HG03196 (cell line): ENCODE measurements at regions not wholly inside any gene's neighbourhood (a gene's known extent, or its start where the extent isn't known, plus 50 kb on each side); places are given as distances from the start of the nearest gene placed in this dataset.
"Not testable (repeated sequence)": the region's sequence is repeated elsewhere in the genome, so short reads cannot be mapped to it uniquely, and the experiment has no call there.

Source experiments
- ATAC-seq: cut with Tn5 transposase; IDR thresholded peaks from one replicate; pipeline ENCODE4 v1.9.1; 2021; ENCODE audit not compliant: unreplicated experiment

DNA sequence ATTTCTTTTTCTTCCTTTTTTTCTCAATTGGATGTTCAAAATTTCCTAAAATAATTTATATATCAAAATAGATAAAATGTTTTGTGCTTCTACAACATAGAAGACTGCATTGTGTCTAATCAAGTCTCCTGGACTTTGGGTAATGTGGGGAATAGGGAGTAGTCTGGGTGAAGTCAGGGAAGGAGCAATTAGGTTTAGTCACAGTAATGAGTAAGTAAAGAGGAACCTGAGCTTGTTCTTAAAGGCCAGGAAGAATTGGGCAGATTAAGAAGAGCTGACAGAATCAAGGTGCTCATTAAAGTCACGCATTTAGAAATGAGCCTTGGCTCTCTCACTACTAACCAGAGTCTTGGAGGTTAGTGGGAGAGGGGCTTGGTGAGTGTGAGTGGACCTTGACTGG lies 233.3 kb upstream of the SSTR1 start:
- no peak for ATAC-seq

DNA sequence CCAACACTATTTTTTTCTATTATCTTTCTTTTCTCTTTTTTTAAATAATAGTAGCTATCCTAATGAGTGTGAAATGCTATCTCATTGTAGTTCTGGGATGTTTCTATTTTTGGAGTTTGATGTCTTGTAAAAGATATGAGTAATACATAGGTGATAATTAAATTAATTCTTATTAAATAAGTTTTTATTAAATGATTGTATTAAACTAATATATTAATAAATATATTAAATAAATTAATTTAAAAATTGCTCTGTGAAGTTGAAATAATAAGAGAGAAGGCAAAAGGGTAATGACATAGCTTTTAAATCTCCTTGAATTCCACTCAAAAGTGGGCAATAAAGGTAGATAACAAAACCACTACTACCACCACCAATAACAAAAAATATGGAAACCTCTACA lies 230.2 kb upstream of the SSTR1 start:
- ATAC-seq, result no peak

DNA sequence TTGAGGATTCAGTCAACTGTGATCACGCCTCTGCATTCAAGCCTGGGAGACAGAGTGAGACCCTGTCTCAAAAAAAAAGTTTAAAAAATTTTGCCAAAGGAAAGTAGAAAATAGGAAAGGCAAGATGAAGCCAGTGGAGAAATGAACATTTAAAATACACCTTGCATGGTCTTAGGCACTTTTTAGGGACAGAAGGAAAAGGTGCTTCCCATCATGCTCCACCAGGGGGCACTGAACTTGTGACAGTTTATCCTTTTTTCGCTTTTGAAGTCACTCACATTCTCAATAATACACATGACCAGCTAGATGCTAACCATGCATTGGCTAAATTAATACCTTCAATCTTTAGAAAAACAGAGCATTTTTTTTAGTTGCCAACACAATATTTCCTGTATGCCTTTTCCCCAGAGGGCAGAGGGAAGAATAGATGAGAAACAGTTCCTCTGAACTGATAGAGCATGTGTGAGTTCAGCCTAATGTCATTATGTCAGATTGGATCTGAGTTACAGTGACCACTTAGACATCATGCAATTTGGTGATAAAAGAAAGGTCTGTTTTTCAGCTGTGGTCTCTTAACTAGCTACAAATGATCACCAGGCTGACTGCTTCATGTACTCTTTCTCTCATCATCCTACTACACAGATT lies 221.8 kb upstream of the SSTR1 start:
- no peak for ATAC-seq

DNA sequence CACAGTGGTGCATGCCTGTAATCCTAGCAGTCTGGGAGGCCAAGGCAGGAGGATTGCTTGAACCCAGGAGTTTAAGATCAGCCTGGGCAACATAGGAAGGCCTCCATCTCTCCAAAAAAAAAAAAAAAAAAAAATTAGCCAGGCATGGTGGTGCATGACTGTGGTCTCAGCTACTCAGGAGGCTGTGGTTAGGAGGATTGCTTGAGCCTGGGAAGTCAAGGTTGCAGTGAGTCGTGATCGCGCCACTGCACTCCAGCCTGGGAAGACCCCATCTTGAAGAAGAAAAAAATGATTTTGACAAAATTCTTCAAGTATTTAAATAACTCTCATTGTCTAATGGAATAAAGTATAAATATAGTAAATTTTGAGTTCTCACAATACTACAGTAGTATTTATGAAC lies 219.2 kb upstream of the SSTR1 start:
- ATAC-seq, result no peak

DNA sequence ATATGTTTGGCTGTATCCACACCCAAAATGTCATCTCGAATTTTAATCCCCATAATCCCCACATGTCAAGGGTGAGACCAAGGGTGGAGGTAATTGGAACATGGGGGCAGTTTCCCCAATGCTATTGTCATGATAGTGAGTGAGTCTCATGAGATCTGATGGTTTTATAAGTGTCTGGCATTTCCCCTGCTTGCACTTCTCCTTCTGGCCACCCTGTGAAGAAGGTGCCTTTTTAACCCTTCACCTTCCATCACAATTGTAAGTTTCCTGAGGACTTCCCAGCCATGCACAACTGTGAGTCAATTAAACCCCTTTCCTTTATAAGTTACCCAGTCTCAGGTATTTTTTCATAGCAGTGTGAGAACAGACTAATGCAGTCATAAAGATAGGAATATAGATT lies 216.7 kb upstream of the SSTR1 start:
- no peak for ATAC-seq

DNA sequence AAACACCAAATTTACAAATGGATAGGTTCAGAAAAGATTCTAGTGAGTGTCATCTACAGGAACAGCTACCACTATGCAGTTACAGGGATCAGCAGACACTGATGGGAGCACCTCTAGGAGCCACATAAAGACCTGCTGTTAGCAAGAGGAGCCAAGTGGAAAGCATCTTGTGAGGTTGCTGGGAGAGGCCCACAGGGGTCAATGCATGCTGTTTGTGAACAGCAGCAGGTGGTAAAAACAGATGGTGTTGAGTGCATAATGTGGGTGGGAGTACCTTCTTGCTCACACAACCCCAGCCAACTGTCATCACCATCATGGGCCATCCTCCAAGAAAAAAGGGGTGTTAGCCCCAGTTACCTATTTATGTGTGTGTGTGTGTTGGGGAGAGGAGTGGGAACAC lies 215.2 kb upstream of the SSTR1 start:
- ATAC-seq, result no peak

DNA sequence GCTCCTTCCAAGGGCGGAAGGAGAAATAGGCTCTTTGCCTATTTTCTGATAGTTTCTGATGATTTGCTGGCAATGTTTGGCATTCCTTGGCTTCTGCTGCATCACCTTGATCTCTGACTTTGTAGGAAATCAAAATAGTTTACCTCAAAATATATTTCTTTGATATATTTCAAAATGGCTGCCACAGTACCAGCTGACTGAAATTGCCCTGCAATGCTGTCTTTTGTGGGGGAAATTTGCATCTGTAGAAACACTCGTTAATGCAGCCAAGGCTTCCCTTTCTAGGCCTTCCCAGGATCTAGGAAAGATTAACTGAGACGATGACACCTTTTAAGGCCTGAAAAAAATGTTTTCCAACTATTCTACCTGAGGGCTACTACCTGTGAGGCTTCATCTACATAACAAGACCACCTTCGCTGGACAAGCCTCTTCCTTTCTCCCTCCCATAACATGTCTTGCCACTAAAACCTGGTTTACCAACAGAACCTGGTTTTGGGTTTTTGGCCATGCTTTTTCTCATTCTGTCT lies 212.8 kb upstream of the SSTR1 start:
- ATAC-seq, result no peak

DNA sequence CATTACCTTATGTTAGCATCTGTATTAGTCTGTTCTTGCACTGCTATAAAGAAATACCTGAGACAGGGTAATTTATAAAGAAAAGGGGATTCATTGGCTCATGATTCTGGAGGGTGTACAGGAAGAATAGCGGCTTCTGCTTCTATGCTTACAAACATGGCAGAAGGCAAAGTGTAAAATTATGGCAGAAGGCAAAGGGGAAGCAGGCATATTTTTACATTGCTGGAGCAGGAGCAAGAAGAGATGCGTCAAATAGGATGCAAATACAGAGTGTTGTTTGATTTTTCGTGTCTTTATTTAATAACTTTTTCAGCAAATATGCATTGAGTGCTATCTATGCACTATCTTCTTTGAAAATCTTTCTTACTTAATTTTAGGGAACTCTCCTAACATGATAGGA lies 210.7 kb upstream of the SSTR1 start:
- ATAC-seq, result no peak

DNA sequence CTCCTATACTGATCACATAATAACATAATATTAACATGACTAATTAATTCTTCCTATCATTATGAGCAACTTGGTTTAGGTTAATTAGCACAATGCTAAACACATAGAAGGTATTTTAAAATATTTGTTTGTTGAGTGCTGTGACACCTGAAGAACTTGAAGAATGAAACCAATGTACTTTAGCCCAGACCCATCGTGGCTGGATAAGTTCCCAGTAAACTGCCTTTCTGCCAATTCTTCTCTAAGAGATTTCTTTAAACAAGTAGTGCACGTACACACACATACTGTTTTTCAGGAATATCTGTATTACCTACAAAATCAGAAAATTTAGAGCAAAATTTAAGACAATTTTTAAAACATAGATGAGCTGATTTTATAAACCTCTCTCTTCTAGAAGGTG lies 207.4 kb upstream of the SSTR1 start:
- ATAC-seq, result no peak

DNA sequence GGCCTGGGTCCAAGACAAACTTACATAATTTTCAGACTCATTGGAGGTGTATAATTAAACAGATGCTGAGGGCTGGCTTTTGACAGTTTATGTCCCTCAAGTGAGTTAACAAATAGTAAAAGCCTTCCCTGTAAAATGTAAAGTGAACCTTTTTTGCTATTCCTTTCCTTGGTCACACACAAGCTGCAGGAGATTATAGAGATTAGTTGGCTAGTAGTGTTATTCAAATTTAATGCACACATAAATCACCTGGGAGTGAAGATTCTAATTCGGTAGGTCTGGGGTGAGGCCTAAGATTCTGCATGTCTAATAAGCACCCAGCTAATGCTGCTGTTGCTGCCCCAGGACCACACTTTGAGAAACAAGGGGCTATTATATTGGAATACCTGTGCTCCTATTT lies 206.2 kb upstream of the SSTR1 start:
- no peak for ATAC-seq

DNA sequence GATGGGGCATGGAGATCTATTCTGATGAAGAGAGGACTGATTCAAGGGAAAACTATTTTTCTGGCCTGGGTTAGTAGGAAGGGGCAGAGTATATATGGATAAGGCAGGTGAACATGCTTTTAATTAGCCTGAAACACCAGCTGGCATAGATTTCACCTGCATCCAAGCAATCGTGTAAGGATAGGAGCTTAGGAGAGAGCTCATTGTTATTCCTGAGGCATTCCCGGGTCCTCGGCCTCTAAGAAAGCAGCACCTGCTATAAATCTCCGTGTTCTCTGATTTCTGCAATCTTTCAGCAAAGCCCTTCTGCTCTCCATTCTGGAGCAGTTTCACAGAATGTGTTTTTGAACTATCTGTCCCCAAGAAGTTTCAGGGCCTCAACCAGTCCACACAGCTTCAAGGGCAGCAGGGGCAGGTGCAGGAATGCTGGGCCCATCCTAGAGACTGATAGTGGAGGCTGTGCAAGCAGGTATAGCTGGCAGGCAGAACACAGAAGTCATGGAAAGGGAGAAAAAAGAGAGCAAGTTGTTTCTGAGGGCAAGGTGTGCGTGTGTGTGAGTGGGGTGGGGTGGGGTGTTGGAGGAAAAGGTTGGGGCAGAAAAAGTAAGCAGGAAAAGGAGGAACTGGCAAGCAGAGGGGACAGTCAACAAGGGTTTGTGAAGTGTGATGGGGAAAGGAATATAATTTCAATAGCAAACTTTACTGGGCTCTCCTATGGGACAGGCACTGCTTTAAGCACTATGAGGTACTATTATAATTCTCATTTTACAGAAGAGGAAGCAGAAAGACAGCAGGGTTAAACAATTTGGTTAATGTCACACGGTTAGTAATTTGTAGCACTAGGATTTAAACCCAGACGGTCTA lies 203.7 kb upstream of the SSTR1 start:
- ATAC-seq, result no peak

DNA sequence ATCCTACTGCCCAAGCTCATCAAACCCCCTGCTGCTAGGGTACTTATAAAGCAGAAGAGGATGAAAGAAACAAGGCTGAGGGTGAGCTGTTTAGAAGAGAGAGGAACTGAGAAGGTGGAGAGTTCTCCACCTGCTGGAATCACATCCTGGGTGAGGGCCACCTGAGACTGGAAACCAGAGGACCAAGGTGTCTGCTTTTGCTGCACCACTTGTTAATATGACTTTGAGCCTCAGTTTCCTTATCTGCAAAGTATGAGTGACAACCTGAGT lies 203.2 kb upstream of the SSTR1 start:
- ATAC-seq, result no peak

DNA sequence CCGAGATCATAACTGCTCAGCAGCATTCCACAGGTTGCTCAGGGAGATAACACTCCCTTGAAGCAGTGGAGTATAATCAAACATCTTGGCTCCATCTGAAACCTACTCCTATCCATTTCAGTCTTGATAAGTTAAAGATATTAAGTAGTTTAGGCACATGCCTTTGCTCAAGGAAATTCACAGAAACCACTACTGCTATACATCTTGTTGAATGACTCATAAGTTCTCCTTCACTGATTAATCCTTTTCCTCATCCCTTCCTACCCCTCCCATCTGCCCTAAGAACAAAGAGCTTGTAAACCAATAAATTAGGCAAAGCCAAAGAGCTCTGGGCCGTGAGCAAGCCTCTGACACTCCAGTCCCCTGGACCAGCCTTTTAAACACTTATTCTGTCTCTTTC lies 196.5 kb upstream of the SSTR1 start:
- not testable (repeated sequence) for ATAC-seq

DNA sequence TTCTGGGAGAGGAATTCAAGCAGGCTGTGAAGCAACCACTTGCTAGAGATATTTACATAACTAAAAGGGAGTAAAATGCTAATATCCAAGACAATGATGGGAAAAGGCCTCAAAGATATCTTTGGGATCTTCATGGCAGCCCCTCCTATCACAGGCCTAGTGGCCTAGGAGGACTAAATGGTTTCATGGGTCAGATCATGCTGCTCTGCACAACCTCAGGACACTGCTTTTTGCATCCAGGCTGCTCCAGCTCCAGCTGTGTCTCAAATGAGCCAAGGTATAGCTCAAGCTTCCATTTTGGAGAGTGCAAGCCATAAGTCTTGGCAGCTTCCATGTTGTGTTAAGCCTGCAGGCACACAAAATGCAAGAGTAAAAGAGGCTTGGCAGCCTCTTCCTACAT lies 195.6 kb upstream of the SSTR1 start:
- ATAC-seq, result no peak

DNA sequence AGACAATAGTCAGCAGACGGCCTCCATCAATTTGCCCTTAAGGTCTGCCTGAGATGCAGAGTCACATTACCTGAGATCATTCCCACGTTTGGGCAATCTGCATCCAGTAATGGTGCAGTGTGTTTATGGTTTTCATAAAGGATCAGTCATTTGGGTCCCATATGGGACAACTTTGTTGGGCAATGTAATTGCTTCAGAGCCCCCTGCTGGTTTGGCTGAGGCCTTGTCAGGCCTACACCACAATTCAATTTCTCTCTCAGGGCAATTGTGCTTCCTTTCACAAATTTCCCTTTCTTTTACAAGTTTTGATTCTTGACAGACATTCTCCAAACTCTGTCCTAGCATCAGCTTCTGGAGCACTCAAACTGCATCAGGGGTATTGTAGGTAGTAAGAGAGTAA lies 191.2 kb upstream of the SSTR1 start:
- ATAC-seq, result no peak

DNA sequence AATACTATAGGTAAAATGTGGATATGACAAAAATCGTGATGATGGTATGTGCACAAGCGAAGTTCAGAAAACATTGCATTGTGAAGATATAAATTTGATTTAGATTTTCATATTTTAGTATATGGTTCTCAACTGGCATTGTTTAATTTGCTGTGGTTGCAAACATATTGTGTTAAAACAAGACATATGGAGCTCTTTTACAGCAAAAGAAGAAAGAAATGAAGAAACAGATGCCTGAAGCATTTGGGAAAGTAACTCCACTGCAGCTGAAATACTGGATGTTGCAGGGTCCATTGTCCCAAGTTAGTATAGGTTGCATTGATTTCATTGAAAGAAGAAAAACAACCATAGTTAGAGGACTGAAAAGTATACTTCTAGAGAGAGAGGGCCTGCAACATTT lies 185.8 kb upstream of the SSTR1 start:
- ATAC-seq, result no peak

DNA sequence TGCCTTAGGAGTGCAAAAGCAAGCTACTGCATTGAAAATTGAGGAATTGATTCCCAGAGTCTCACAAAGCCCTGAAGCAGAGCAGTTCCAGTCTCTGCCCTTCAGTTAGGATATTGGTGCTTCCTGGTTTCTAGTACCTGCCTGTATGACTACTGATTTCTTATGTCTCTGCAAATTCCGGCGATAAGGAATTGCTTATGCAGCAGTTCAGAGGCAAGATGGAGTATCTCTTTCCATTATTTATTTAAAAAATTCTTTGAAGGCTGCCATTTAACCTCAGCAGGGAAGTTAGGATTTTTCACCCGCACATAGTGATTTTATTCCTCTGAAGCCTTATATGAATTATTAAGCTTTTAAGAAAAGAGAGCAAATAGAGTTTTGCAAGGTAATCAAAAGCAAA lies 184.9 kb upstream of the SSTR1 start:
- no peak for ATAC-seq

DNA sequence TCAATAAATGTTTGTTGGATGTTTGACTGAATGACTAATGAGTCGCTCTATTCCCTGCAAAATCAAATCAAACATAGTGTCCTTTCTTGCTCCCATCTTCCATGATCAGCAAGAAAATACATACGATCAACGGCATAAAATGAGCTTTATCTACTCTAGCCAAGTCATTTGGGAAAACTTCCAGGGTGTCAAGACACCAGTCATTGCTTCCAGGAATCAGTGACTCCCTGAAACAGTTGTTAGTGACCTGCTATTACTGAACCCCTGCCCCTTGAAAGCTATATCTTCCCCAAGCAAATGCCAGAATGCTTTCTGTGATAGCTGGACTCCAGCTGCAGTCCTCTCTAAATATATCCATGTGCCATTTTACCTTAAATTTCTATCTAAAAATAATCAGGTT lies 169.5 kb upstream of the SSTR1 start:
- ATAC-seq, result no peak

DNA sequence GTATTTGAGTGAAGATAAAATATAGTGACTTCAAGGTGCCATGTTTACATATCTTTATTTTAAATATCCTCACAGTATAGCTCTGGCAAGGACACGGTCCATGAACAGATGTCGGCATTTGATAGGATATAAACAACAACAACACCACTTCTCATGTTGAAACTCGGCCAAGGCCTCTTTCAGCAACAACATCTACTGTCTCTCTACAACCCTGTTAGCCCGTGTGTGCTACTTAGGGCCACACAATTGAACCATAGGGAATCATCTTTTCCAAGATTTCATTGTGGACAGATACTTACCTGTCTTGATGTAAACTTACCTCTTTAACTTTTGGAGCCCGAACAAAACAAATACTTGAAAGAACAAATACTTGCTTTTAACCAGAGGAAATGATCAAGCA lies 168.7 kb upstream of the SSTR1 start:
- ATAC-seq, result no peak

DNA sequence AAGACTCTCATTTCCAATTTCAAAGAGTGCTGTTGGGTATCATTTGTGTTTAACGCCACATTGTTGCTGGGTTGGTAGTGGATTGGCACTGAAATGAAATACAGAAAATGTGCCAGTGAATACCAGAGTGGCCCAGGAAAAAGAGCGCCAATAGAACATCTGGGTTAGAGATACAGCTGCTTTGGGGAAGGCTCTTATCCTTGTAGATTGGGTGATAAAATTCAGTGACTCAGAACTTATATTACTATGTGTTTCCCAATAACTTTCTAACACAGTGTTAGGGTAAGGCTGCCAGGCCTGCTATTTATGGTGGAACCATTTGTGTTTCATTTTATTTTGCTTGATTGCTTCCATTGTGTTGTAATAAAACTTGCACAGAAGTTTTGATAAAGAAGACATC lies 168.2 kb upstream of the SSTR1 start:
- no peak for ATAC-seq

DNA sequence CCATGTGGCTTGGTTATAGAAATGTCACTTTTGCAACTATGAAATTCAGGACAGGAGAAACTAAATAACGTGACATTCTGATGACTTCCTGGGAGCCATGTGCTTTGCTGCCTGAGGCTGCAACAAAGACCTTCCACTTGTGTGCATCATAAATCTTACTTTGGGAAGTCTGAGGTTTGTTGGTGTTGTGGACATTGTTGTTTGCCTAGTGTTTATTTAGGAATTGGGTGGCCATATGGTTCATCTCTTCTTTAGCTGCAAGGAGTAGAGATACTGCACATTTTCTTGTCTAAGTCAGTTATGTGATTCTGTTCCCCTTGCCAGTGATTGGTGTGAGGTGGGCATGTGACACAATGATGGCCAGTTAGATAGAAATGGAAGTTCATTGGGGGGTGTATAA lies 167.3 kb upstream of the SSTR1 start:
- ATAC-seq, result no peak

DNA sequence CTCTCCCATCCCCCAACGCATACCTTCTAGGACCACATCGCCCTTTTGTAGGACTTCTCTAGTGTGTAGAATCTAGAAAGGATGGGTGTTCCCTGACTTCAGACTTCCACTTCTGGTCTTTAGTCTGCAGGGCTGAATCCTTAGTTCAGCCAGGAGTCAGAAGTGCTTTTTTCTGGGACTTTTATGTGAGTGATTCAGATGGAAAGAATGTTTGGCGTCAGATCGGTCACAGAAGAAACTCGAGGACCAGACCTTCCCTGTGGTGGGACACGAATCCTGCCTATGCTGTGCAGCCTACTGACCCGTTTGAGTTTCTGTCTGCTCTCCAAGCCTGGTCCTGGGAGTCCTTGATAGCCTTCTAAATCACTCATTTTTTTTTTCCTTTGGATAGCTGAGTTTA lies 165.4 kb upstream of the SSTR1 start:
- ATAC-seq, result no peak

DNA sequence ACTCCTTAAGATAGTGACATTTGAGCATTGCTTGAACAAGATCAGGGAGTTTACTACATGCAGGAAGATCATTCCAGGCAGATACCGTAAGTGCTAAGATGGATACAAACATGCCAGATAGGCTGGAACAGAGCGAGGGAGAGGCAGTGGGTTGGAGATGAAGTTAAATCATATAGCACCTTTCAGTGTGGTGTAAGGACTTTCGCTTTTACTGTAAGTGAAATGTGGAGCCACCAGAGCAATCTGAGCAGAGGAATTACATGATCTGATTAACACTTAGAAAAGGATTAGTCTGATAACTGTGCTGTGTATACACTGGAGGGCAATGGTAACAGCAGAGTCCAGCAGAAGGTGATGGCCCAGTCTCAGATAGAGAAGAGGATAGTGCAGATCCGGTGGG lies 163.0 kb upstream of the SSTR1 start:
- no peak for ATAC-seq
